ENCODE measurements at regions not wholly inside any gene's neighbourhood (a gene's known extent, or its start where the extent isn't known, plus 50 kb on each side); places are given as distances from the start of the nearest gene placed in this dataset.

DNA sequence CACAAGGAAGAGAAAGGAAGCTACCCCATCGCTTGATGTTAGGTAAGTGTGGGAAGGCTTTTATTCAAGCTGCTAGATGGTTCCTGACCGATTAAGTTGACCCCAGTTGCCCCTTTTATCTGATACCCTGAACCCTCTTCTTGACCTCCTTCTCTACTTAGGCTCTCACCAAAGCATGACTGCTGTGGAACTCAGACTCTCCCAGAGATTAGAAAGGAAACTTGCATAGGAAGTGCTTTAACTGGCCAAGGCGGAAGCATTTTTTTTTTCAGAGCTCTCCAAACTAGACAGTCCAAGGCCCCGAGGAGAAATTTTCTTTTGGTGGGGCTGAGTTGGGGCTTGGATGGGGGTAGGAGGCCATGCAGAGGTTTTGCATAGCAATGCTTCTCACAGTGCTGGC lies 101.3 kb upstream of the USP24 start:
- H3K36me3 Mint-ChIP-seq (ENCODE audit: unreplicated experiment): no peaks in the 10 kb centered on the region
- TF ChIP-seq, protein P1, sequence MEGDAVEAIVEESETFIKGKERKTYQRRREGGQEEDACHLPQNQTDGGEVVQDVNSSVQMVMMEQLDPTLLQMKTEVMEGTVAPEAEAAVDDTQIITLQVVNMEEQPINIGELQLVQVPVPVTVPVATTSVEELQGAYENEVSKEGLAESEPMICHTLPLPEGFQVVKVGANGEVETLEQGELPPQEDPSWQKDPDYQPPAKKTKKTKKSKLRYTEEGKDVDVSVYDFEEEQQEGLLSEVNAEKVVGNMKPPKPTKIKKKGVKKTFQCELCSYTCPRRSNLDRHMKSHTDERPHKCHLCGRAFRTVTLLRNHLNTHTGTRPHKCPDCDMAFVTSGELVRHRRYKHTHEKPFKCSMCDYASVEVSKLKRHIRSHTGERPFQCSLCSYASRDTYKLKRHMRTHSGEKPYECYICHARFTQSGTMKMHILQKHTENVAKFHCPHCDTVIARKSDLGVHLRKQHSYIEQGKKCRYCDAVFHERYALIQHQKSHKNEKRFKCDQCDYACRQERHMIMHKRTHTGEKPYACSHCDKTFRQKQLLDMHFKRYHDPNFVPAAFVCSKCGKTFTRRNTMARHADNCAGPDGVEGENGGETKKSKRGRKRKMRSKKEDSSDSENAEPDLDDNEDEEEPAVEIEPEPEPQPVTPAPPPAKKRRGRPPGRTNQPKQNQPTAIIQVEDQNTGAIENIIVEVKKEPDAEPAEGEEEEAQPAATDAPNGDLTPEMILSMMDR (IDR thresholded peaks at IDR 0.05; ENCODE audit: partially characterized antibody, unreplicated experiment): no peak
- H3K27ac Mint-ChIP-seq (ENCODE audit: unreplicated experiment): no peak overlapping the region
- H3K4me1 Mint-ChIP-seq (ENCODE audit: low read depth, unreplicated experiment): no peaks in the 10 kb centered on the region
- no peak overlapping the region for H3K4me3 Mint-ChIP-seq (ENCODE audit: unreplicated experiment)
- no peaks in the 10 kb centered on the region for H3K27me3 Mint-ChIP-seq (ENCODE audit: unreplicated experiment)
- DNase-seq: no peak
- H3K9me3 Mint-ChIP-seq (ENCODE audit: unreplicated experiment): peaks cover 2% of the 10 kb centered on the region

DNA sequence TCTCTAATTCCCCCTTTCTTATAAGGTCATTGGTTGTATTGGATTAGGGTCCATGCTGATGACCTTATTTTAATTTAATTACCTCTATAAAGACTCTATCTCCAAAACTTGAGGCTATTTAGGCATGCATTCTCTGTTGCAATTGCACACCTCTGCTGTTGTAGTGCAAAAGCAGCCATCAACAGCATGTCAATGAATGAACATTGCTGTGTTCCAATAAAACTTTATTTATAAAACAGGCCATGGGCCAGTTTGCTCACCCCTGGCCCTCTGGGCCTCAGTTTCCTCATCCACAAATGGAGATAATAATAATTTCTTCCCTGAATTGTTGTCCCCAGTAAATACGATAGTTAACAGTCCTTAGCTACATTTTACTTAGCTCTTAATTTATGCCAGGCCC lies 100.4 kb upstream of the USP24 start:
- peaks cover 2% of the 10 kb centered on the region for H3K9me3 Mint-ChIP-seq (ENCODE audit: unreplicated experiment)
- H3K4me3 Mint-ChIP-seq (ENCODE audit: unreplicated experiment): no peak overlapping the region
- TF ChIP-seq, protein P1 (IDR thresholded peaks at IDR 0.05; ENCODE audit: partially characterized antibody, unreplicated experiment): no peak
- peaks cover 3% of the 10 kb centered on the region for H3K27me3 Mint-ChIP-seq (ENCODE audit: unreplicated experiment)
- no peak for DNase-seq
- no peaks in the 10 kb centered on the region for H3K4me1 Mint-ChIP-seq (ENCODE audit: low read depth, unreplicated experiment)
- H3K36me3 Mint-ChIP-seq (ENCODE audit: unreplicated experiment): no peaks in the 10 kb centered on the region
- no peak overlapping the region for H3K27ac Mint-ChIP-seq (ENCODE audit: unreplicated experiment)

GRCh38 chr1:55314740-55315139 lies 99.6 kb upstream of the USP24 start:
- Mint-ChIP-seq H3K36me3 (ENCODE audit: unreplicated experiment) (no peaks in the 10 kb centered on the region), H3K27me3 (ENCODE audit: unreplicated experiment) (peaks cover 3% of the 10 kb centered on the region)

DNA sequence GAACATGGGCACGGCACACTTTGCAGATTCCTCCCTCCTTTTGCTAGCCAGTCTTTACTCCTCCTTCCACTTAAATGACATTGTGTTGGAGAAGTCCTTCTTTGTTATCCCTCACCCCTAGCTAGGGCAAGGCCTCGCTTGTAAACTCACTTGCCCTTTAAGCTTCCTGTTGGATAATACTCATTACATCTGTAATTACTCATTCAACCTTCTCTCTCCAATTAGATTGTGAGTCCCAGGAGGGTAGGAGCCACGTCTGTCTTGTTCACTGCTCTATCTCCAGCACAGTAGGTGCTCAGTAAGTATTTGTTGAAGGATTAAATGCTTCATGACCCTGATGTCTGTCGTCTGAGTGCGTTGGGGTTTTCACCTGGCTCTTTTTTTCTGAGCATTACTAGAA lies 98.7 kb upstream of the USP24 start:
- Mint-ChIP-seq H3K9me3 (ENCODE audit: unreplicated experiment) (peaks cover 2% of the 10 kb centered on the region), H3K4me3 (ENCODE audit: unreplicated experiment) (no peak overlapping the region), H3K36me3 (ENCODE audit: unreplicated experiment) (no peaks in the 10 kb centered on the region), H3K27ac (ENCODE audit: unreplicated experiment) (no peak overlapping the region), H3K27me3 (ENCODE audit: unreplicated experiment) (peaks cover 3% of the 10 kb centered on the region), H3K4me1 (ENCODE audit: low read depth, unreplicated experiment) (no peaks in the 10 kb centered on the region)
- TF ChIP-seq, protein P1 (IDR thresholded peaks at IDR 0.05; ENCODE audit: partially characterized antibody, unreplicated experiment): no peak
- no peak for DNase-seq

More at GRCh38 chr1:55314740-55315139, 99.6 kb upstream of the USP24 start:
- Mint-ChIP-seq H3K4me3 (ENCODE audit: unreplicated experiment) (no peak overlapping the region), H3K4me1 (ENCODE audit: low read depth, unreplicated experiment) (no peaks in the 10 kb centered on the region), H3K9me3 (ENCODE audit: unreplicated experiment) (peaks cover 2% of the 10 kb centered on the region), H3K27ac (ENCODE audit: unreplicated experiment) (no peak overlapping the region)
- no peak for DNase-seq
- TF ChIP-seq, protein P1 (IDR thresholded peaks at IDR 0.05; ENCODE audit: partially characterized antibody, unreplicated experiment): no peak

DNA sequence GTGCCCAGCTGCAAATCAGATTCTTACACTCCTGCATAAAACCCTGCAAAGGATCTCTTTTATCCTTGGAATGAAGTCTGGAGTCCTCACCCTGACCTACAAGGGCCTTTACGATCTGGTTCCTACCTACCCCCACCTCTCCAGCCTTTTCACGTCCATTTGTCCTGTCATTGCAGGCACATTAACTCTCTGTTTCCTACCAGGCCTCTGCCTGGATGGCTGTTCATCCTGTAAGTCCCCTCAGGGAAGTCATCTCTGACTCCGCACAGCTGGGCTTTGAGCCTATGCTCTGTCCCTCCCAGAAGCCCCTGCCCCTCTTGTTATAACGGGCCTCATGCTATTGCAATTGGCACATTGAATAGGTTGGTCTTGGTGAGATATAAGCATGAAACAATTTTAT lies 96.8 kb upstream of the USP24 start:
- H3K27me3 Mint-ChIP-seq (ENCODE audit: unreplicated experiment): peaks cover 3% of the 10 kb centered on the region
- no peak overlapping the region for H3K4me3 Mint-ChIP-seq (ENCODE audit: unreplicated experiment)

More for the DNA sequence above, 96.8 kb upstream of the USP24 start:
- TF ChIP-seq, protein P1 (IDR thresholded peaks at IDR 0.05; ENCODE audit: partially characterized antibody, unreplicated experiment): no peak
- Mint-ChIP-seq H3K27ac (ENCODE audit: unreplicated experiment) (no peak overlapping the region), H3K4me1 (ENCODE audit: low read depth, unreplicated experiment) (no peaks in the 10 kb centered on the region), H3K9me3 (ENCODE audit: unreplicated experiment) (no peaks in the 10 kb centered on the region), H3K36me3 (ENCODE audit: unreplicated experiment) (no peaks in the 10 kb centered on the region)
- DNase-seq: no peak

Measured in glutamatergic neuron (in vitro differentiated cells).